NCI-H1048 (cell line): ENCODE measurements at regions not wholly inside any gene's neighbourhood (a gene's known extent, or its start where the extent isn't known, plus 50 kb on each side); places are given as distances from the start of the nearest gene placed in this dataset.
A peak's percentile ranks its signal among the peaks of the same experiment; 100 is the strongest.
"Not testable (repeated sequence)": the region's sequence is repeated elsewhere in the genome, so short reads cannot be mapped to it uniquely, and the experiment has no call there.

Experiments used
- DNase-seq: peaks from one replicate; lab custom pipeline; 2025; lab: John Stamatoyannopoulos, UW

- DNase-seq: no peak
Measured at GRCh38 chr2:21332993-21333625, 209.3 kb downstream of the TDRD15 start.

- DNase-seq: no peak
Measured at GRCh38 chr2:21333684-21334083, 209.9 kb downstream of the TDRD15 start.

DNA sequence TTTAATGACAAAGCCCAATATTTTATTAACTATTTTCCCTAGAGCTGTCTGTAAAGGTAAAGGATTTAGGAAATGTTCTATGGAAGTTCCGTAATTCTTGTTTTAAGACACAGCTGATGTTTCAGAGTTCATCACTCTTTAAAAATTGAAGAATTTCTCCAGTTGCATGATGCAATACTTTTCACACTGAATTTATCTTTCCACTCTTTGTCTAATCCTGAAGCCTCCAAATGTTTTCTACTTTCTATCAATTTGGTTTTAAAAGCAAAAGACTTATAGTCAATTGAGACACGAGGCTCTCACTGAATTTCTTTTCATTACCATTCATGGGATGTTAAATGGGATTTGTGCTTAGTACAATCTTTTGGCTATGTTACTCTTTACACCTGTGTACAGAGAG lies 223.2 kb downstream of the TDRD15 start:
- DNase-seq: no peak

GRCh38 chr2:21353879-21354679 lies 230.3 kb downstream of the TDRD15 start:
- DNase-seq: no peak

- no peak for DNase-seq
Measured at GRCh38 chr2:21356086-21356856, 232.5 kb downstream of the TDRD15 start.

DNA sequence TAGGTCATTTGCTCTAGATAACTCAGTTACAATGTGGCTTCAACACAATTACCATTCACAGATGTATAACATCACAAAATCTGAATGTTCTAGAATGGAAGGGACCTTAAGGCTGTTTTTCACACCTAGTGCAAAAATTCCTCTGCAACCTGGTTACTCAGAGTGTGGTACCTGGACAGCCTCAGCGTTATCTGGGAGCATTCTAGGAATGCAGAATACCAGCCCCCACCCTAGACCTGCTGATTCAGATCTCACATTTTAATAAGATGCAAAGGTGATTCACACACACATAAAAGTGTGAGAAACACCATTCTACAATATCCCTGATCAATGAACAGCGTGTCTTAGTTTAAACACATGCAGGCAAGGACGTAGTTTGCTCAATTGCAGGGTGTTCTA lies 233.1 kb downstream of the TDRD15 start:
- no peak for DNase-seq

DNA sequence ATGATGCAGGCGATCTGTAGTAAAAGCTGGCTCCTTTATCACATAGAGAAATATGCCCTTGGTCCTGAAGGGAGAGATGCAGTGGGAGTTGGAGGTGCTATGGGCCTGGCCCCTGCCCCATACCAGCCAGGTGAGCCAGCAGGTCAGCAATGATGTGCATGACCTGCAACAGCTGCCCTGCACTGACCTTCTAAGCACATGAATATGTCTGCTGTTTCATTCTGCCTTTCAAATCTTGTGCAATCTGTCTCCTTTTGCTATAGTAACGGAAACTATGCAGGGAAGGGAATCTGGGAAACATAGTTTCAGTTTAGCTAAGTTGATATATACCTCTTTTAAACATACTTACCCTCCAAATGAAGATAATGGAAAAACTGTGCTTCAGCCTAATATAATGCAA lies 235.2 kb downstream of the TDRD15 start:
- DNase-seq: no peak

DNA sequence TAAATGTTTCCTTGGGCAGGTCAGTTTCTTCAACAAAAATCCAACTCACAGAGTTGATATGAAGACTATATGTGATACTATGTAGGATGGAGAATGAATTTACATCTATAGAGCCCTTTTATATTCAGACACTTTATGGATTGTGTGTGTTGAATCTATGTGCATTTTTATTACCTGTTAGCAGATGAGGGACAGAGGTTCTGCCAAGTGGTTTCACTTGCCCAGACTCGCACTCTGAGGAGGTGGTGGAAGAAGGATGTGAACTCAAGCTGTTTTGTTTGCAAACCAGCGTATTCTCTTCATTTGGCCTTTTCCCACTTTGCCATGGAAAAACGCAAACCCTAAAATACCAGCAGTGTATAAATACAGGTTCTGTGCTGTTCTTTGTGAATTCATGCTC lies 237.6 kb downstream of the TDRD15 start:
- no peak for DNase-seq

GRCh38 chr2:21361957-21362486 lies 238.3 kb downstream of the TDRD15 start:
- DNase-seq: no peak

DNA sequence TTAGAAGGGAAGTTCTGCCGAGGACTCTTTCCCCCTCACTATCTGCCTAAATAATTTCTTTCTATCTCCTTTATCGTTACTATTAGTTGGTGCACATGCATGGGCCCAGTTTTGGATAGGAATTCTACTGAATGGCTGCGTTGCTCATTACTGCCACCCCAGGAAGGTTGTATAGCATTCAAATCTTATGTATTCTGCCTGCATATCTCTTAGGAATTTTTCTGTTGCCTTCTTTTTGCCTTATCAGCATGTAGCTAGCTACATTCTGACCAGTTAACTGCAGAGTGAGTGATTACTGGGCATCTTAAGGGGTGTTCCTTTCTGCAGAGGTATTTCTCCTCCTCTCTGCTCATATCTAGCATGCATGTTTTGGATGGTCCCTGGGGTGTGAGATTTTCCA lies 239.6 kb downstream of the TDRD15 start:
- DNase-seq: no peak

DNA sequence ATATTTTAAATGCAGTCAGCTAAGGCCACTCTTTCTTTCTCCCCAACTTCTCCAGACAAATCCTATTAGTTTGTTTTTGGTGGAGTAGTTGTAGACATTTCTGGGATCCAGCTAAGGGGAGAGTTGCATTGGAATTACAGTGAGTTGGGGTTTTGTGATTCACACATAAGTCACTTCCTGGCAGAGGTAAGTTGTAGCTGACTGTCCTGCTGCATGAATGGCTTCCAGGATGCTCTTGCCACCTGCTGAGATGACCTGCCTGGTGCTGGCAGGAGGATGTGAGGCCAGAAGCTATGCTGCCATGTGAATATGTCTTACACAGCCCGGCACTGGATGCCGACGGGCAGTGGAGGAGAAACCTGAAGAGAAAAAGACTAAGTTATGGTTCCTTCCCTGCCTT lies 243.7 kb downstream of the TDRD15 start:
- no peak for DNase-seq

GRCh38 chr2:21369787-21370186 lies 246.0 kb downstream of the TDRD15 start:
- no peak for DNase-seq

DNA sequence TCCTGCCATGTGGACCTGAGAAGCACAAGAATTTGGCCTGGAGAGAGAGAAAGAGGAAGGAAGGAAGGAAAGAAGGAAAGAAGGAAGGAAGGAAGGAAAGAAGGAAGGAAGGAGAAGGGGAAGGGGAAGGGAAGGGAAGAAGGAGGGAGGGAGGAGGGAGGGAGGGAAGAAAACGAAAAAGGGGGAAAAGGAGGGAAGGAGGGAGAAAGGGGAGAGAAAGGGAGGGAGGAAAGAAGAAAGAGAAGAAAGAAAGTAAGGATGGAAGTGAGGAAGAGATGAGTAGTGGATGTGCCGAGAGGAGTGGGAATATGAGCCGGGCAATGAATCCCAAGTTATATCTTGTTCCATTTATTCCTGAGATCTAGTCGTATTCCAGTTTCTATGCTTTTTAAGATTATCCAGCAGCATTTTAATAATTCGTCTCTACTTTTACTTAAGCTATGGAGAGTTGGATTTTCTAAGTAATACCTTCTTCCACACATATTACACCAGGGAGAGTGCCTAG lies 247.8 kb downstream of the TDRD15 start:
- DNase-seq: no peak

GRCh38 chr2:21372654-21373053 lies 248.9 kb downstream of the TDRD15 start:
- peak; percentile 39 for DNase-seq

- no peak for DNase-seq
Measured at GRCh38 chr2:21376864-21377263, 253.1 kb downstream of the TDRD15 start.

DNA sequence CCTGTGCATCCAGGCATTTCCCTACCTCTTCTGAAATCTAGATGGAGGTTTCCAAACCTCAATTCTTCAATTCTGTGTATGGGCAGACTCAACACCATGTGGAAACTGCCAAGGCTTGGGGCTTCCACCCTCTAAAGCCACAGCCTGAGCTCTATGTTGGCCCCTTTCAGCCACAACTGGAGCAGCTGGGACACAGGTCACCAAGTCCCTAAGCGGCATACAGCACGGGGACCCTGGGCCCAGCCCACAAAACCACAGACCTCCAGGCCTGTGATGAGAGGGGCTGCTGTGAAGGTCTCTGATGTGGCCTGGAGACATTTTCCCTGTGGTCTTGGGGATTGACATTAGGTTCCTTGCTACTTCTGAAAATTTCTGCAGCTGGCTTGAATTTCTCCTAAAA lies 255.4 kb downstream of the TDRD15 start:
- no peak for DNase-seq

DNA sequence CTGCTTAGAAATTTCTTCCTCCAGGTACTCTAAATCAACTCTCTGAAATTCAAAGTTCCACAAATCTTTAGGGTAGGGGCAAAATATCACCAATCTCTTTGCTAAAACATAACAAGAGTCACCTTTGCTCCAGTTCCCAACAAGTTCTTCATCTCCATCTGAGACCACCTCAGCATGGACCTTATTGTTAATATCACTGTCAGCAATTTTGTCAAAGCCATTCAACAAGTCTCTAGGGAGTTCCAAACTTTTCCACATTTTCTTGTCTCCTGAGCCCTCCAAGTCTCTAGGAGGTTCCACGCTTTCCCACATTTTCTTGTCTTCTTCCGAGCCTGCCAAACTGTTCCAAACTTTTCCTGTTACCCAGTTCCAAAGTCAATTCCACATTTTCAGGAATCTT lies 255.9 kb downstream of the TDRD15 start:
- not testable (repeated sequence) for DNase-seq

DNA sequence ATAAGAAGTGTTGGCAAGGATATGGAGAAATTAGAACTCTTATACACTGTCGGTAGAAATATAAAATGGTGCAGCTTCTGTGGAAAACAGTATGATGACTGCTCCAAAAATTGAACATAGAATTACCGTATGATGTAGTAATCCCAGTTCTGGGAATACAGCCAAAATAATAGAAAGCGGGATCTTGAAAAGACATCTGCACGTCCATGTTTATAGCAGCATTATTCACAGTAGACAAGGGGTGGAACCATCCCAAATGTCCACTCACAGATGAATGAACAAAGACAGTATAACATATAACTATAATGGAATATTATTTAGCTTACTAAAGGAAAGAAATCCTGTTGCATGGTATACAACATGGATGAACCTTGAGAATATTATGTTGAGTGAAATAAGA lies 257.7 kb downstream of the TDRD15 start:
- DNase-seq: no peak

DNA sequence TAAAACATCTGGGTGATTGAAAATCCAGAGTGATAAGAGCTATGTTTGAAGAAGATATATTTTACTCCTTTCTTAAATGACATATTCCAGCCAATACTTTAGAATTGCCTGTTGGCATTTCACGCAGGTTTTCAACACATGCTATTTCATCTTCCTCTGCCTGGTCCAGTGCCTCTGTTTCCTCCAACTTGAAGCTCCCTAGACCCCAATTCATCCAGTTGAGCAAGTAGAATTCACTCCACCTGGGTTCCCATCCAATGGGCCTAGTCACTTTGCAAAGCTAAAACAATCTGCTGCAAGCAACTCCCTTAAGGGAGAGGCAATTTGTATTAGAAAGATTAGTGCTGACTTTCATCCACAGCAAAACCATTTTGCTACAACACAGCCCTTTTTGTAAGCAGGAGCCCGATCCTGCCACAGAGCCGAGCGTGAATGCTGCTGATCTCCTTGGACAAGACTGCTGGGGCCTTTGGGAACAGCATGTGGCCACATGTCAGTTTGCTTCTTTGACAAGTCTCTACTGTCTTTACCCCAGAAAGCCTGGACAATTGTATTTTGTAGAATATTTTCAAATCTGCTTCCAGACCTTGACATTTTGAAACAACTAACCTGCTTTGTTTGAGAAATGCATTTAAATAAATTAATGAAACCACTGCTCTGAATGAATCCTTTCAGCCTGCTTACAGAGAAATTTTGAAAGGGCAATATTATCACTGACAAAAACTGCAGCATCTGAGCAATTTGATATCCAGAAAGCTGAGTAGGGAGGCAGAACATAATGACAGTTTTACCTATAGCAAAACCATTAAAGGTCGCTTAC lies 259.1 kb downstream of the TDRD15 start:
- no peak for DNase-seq

DNA sequence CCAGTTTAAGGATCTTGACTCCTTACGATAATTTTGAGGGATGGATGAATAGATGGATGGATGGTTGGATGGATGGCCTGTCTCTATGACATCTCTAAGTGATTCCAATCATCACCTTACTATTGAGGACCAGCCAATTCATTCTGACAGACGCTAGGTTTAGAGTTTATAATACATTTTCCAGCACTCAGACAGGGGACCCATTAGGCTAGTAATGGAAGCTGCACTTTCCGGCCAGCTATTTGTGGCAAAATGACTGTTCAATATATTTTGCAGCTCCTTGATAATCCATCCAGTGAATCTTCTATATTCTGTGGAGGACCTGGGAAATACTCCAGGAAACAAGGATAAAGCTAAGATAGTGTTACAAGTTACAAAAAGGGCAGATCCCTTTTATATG lies 262.9 kb downstream of the TDRD15 start:
- DNase-seq: no peak

GRCh38 chr2:21392649-21393048 lies 268.9 kb downstream of the TDRD15 start:
- DNase-seq: no peak

- no peak for DNase-seq
Measured at GRCh38 chr2:21393173-21393572, 269.4 kb downstream of the TDRD15 start.
